ENCODE measurements at regions not wholly inside any gene's neighbourhood (a gene's known extent, or its start where the extent isn't known, plus 50 kb on each side); places are given as distances from the start of the nearest gene placed in this dataset.
"Not testable (repeated sequence)": the region's sequence is repeated elsewhere in the genome, so short reads cannot be mapped to it uniquely, and the experiment has no call there.

- Mint-ChIP-seq H3K27me3 (peaks cover 7% of the 10 kb centered on the region), H3K4me1 (ENCODE audit: low read depth) (peaks cover 3% of the 10 kb centered on the region), H3K9me3 (no peaks in the 10 kb centered on the region), H3K27ac (no peak overlapping the region), H3K36me3 (no peaks in the 10 kb centered on the region), H3K4me3 (no peak overlapping the region)
- no peak for DNase-seq
- intact Hi-C loops (cut with micrococcal nuclease) = no loop called here
- ChIA-PET POLR2A (interaction anchor here (1.6 kb wide), 1 partner anchor 10 kb away, joined by 5 read pairs; no protein-coding TSS in a partner anchor), CTCF (no interaction called here)
Observed at GRCh38 chr3:197417911-197418618, 119.7 kb upstream of the DLG1 start.

- POLR2A ChIA-PET = interaction anchor here (1.6 kb wide), 1 partner anchor 11 kb away, joined by 5 read pairs; no protein-coding TSS in a partner anchor
Observed at GRCh38 chr3:197417441-197417840, 119.0 kb upstream of the DLG1 start.

GRCh38 chr3:197411899-197412298 is 113.5 kb upstream of the DLG1 start:
- POLR2A ChIA-PET; intact Hi-C loops (cut with micrococcal nuclease); H3K4me1 Mint-ChIP-seq (ENCODE audit: low read depth); H3K9me3 Mint-ChIP-seq; H3K27me3 Mint-ChIP-seq; CTCF ChIA-PET; H3K4me3 Mint-ChIP-seq; H3K36me3 Mint-ChIP-seq; H3K27ac Mint-ChIP-seq; DNase-seq: not testable (repeated sequence)

More at GRCh38 chr3:197417441-197417840, 119.0 kb upstream of the DLG1 start:
- CTCF ChIA-PET = no interaction called here
- Mint-ChIP-seq H3K27ac (no peak overlapping the region), H3K4me3 (no peak overlapping the region), H3K36me3 (no peaks in the 10 kb centered on the region), H3K9me3 (no peaks in the 10 kb centered on the region), H3K4me1 (ENCODE audit: low read depth) (peaks cover 3% of the 10 kb centered on the region), H3K27me3 (peaks cover 7% of the 10 kb centered on the region)
- intact Hi-C loops (cut with micrococcal nuclease) = no loop called here
- DNase-seq = no peak

- H3K4me3 Mint-ChIP-seq; H3K4me1 Mint-ChIP-seq (ENCODE audit: low read depth); POLR2A ChIA-PET; CTCF ChIA-PET; H3K27me3 Mint-ChIP-seq; H3K9me3 Mint-ChIP-seq; H3K36me3 Mint-ChIP-seq; DNase-seq; H3K27ac Mint-ChIP-seq; intact Hi-C loops (cut with micrococcal nuclease): not testable (repeated sequence)
Observed at GRCh38 chr3:197410170-197410569, 111.8 kb upstream of the DLG1 start.

- no peak overlapping the region for H3K27ac Mint-ChIP-seq
- DNase-seq = no peak
- H3K9me3 Mint-ChIP-seq = peaks cover 3% of the 10 kb centered on the region
- intact Hi-C loops (cut with micrococcal nuclease) = no loop called here
- H3K4me1 Mint-ChIP-seq (ENCODE audit: low read depth) = no peaks in the 10 kb centered on the region
- CTCF ChIA-PET = interaction anchor here (0.5 to 1.1 kb wide), 2 partner anchors 16 to 1080 kb away, joined by 3 to 6 read pairs; no protein-coding TSS in a partner anchor
- H3K27me3 Mint-ChIP-seq = peaks cover 10% of the 10 kb centered on the region
- POLR2A ChIA-PET = no interaction called here
- H3K4me3 Mint-ChIP-seq = no peak overlapping the region
- no peaks in the 10 kb centered on the region for H3K36me3 Mint-ChIP-seq
Observed at GRCh38 chr3:197408177-197408957, 110.0 kb upstream of the DLG1 start.

- H3K9me3 Mint-ChIP-seq = peaks cover 3% of the 10 kb centered on the region
- H3K27me3 Mint-ChIP-seq = peaks cover 10% of the 10 kb centered on the region
- intact Hi-C loops (cut with micrococcal nuclease) = no loop called here
- CTCF ChIA-PET = no interaction called here
- no peaks in the 10 kb centered on the region for H3K4me1 Mint-ChIP-seq (ENCODE audit: low read depth)
- no peaks in the 10 kb centered on the region for H3K36me3 Mint-ChIP-seq
- H3K27ac Mint-ChIP-seq = no peak overlapping the region
- H3K4me3 Mint-ChIP-seq = no peak overlapping the region
- POLR2A ChIA-PET = no interaction called here
- no peak for DNase-seq
Observed at GRCh38 chr3:197407526-197407925, 109.1 kb upstream of the DLG1 start.

- intact Hi-C loops (cut with micrococcal nuclease) = no loop called here
Observed at GRCh38 chr3:197407053-197407452, 108.6 kb upstream of the DLG1 start.

GRCh38 chr3:197406266-197406665 is 107.9 kb upstream of the DLG1 start:
- ChIA-PET CTCF (no interaction called here), POLR2A (no interaction called here)
- intact Hi-C loops (cut with micrococcal nuclease) = no loop called here
- no peak for DNase-seq
- Mint-ChIP-seq H3K27ac (no peak overlapping the region), H3K27me3 (peaks cover 8% of the 10 kb centered on the region), H3K4me3 (no peak overlapping the region), H3K4me1 (ENCODE audit: low read depth) (no peaks in the 10 kb centered on the region), H3K36me3 (no peaks in the 10 kb centered on the region), H3K9me3 (no peaks in the 10 kb centered on the region)

More at GRCh38 chr3:197407053-197407452, 108.6 kb upstream of the DLG1 start:
- POLR2A ChIA-PET = no interaction called here
- Mint-ChIP-seq H3K27ac (no peak overlapping the region), H3K36me3 (no peaks in the 10 kb centered on the region), H3K27me3 (peaks cover 9% of the 10 kb centered on the region), H3K4me3 (no peak overlapping the region), H3K9me3 (peaks cover 1% of the 10 kb centered on the region), H3K4me1 (ENCODE audit: low read depth) (no peaks in the 10 kb centered on the region)
- CTCF ChIA-PET = no interaction called here
- no peak for DNase-seq

GRCh38 chr3:197404754-197405153 is 106.3 kb upstream of the DLG1 start:
- Mint-ChIP-seq H3K27ac (no peak overlapping the region), H3K27me3 (peaks cover 7% of the 10 kb centered on the region), H3K4me1 (ENCODE audit: low read depth) (no peaks in the 10 kb centered on the region), H3K9me3 (no peaks in the 10 kb centered on the region), H3K4me3 (no peak overlapping the region), H3K36me3 (no peaks in the 10 kb centered on the region)
- CTCF ChIA-PET = no interaction called here
- no peak for DNase-seq
- intact Hi-C loops (cut with micrococcal nuclease) = no loop called here
- POLR2A ChIA-PET = no interaction called here

- no peaks in the 10 kb centered on the region for H3K9me3 Mint-ChIP-seq
- POLR2A ChIA-PET = no interaction called here
- DNase-seq = no peak
- intact Hi-C loops (cut with micrococcal nuclease) = no loop called here
- H3K4me1 Mint-ChIP-seq (ENCODE audit: low read depth) = no peaks in the 10 kb centered on the region
- H3K4me3 Mint-ChIP-seq = no peak overlapping the region
- H3K27me3 Mint-ChIP-seq = peaks cover 7% of the 10 kb centered on the region
- CTCF ChIA-PET = no interaction called here
- no peak overlapping the region for H3K27ac Mint-ChIP-seq
- no peaks in the 10 kb centered on the region for H3K36me3 Mint-ChIP-seq
Observed at GRCh38 chr3:197404030-197404429, 105.6 kb upstream of the DLG1 start.

- H3K36me3 Mint-ChIP-seq; H3K27ac Mint-ChIP-seq; POLR2A ChIA-PET; CTCF ChIA-PET; DNase-seq; intact Hi-C loops (cut with micrococcal nuclease); H3K4me1 Mint-ChIP-seq (ENCODE audit: low read depth); H3K9me3 Mint-ChIP-seq; H3K4me3 Mint-ChIP-seq; H3K27me3 Mint-ChIP-seq: not testable (repeated sequence)
Observed at GRCh38 chr3:197402401-197402800, 104.0 kb upstream of the DLG1 start.

- H3K4me1 Mint-ChIP-seq (ENCODE audit: low read depth) = peaks cover 15% of the 10 kb centered on the region
- DNase-seq = no peak
- no peaks in the 10 kb centered on the region for H3K36me3 Mint-ChIP-seq
- ChIA-PET POLR2A (interaction anchor here (1.1 kb wide), 1 partner anchor 168 kb away, joined by 3 read pairs; no protein-coding TSS in a partner anchor), CTCF (interaction anchor here (1.6 kb wide), 1 partner anchor 142 kb away, joined by 4 read pairs; no protein-coding TSS in a partner anchor)
- no peaks in the 10 kb centered on the region for H3K9me3 Mint-ChIP-seq
- intact Hi-C loops (cut with micrococcal nuclease) = no loop called here
- H3K4me3 Mint-ChIP-seq = no peak overlapping the region
- H3K27ac Mint-ChIP-seq = no peak overlapping the region
- H3K27me3 Mint-ChIP-seq = peaks cover 6% of the 10 kb centered on the region
Observed at GRCh38 chr3:197399486-197399885, 101.1 kb upstream of the DLG1 start.
